ENCODE measurements at regions not wholly inside any gene's neighbourhood (a gene's known extent, or its start where the extent isn't known, plus 50 kb on each side); places are given as distances from the start of the nearest gene placed in this dataset.
"Not testable (repeated sequence)": the region's sequence is repeated elsewhere in the genome, so short reads cannot be mapped to it uniquely, and the experiment has no call there.

GRCh38 chr4:138595171-138595570 is 353.0 kb upstream of the SLC7A11 start:
- Mint-ChIP-seq H3K27ac (no peak overlapping the region), H3K27me3 (no peaks in the 10 kb centered on the region), H3K4me1 (ENCODE audit: low read depth) (peaks cover 6% of the 10 kb centered on the region), H3K4me3 (ENCODE audit: low read depth) (no peak overlapping the region), H3K36me3 (ENCODE audit: insufficient read depth) (no peaks in the 10 kb centered on the region), H3K9me3 (ENCODE audit: low read depth) (no peaks in the 10 kb centered on the region)
- TF ChIP-seq, protein P1, sequence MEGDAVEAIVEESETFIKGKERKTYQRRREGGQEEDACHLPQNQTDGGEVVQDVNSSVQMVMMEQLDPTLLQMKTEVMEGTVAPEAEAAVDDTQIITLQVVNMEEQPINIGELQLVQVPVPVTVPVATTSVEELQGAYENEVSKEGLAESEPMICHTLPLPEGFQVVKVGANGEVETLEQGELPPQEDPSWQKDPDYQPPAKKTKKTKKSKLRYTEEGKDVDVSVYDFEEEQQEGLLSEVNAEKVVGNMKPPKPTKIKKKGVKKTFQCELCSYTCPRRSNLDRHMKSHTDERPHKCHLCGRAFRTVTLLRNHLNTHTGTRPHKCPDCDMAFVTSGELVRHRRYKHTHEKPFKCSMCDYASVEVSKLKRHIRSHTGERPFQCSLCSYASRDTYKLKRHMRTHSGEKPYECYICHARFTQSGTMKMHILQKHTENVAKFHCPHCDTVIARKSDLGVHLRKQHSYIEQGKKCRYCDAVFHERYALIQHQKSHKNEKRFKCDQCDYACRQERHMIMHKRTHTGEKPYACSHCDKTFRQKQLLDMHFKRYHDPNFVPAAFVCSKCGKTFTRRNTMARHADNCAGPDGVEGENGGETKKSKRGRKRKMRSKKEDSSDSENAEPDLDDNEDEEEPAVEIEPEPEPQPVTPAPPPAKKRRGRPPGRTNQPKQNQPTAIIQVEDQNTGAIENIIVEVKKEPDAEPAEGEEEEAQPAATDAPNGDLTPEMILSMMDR (IDR thresholded peaks at IDR 0.05; ENCODE audit: unreplicated experiment), result no peak
- no peak for DNase-seq (ENCODE audit: low spot score, unreplicated experiment)

DNA sequence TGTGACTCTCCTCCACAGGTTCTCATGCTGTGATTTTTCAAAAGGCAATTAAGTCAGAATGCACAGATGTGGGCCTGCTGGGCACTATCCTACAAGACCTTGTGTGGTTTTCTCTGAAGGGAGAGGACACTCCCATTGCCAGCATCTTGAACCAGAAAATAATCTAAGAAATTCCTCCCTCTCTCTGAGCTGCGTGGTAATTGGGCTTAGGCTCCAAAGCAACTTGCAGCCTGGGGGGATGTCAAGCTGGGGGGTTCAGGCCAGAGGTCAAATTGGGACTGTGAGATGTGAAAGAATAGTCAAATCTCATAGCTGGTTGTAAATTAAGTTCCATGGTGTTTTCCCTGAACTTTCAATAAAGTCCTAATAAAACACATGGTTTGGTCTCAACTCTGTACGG is 350.6 kb upstream of the SLC7A11 start:
- no peak overlapping the region for H3K4me3 Mint-ChIP-seq (ENCODE audit: low read depth)
- H3K4me1 Mint-ChIP-seq (ENCODE audit: low read depth), result peaks cover 6% of the 10 kb centered on the region
- DNase-seq (ENCODE audit: low spot score, unreplicated experiment), result no peak
- no peaks in the 10 kb centered on the region for H3K9me3 Mint-ChIP-seq (ENCODE audit: low read depth)
- TF ChIP-seq, protein P1 (IDR thresholded peaks at IDR 0.05; ENCODE audit: unreplicated experiment), result no peak
- H3K27me3 Mint-ChIP-seq, result no peaks in the 10 kb centered on the region
- H3K27ac Mint-ChIP-seq, result no peak overlapping the region
- H3K36me3 Mint-ChIP-seq (ENCODE audit: insufficient read depth), result no peaks in the 10 kb centered on the region

DNA sequence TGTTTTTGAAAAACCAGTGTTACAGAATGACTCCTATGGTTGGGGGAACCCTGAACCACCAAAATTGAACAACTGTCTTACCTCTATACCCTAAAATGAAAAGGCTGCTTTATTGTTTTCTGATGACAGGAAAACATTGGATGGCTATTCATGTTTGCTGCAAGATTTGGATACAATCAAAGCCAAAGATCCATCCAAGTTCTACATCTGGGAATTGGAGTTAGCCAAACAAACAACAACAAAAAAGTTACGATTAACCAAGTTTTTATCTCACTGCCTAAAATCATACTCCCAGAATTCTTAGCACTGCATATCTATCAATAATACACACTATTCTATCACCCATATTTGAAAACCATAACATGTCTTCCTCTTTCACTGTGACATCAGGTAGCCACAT is 349.7 kb upstream of the SLC7A11 start:
- H3K27ac Mint-ChIP-seq, result no peak overlapping the region
- no peak for DNase-seq (ENCODE audit: low spot score, unreplicated experiment)
- no peak overlapping the region for H3K4me3 Mint-ChIP-seq (ENCODE audit: low read depth)
- TF ChIP-seq, protein P1 (IDR thresholded peaks at IDR 0.05; ENCODE audit: unreplicated experiment), result no peak
- H3K36me3 Mint-ChIP-seq (ENCODE audit: insufficient read depth), result no peaks in the 10 kb centered on the region
- H3K27me3 Mint-ChIP-seq, result no peaks in the 10 kb centered on the region
- peaks cover 3% of the 10 kb centered on the region for H3K9me3 Mint-ChIP-seq (ENCODE audit: low read depth)
- no peaks in the 10 kb centered on the region for H3K4me1 Mint-ChIP-seq (ENCODE audit: low read depth)

DNA sequence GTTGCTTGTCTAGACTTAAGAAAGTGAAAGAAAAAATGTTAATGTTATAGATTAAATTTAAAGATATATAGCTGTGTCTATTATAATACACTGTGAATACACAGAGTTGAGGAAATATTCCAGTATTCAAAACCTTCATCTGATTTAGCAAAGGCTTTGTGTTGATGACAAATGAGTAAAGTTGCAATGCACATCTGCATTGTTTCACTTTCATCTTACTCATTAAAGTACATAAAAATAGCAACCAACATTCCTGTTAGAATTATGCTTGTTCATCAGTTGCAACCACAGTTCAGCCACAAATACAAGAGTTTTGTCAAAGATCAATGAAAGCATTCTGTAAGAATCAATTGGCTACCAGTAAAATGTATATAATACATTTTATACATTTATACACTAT is 346.4 kb upstream of the SLC7A11 start:
- Mint-ChIP-seq H3K4me3 (ENCODE audit: low read depth) (no peak overlapping the region), H3K4me1 (ENCODE audit: low read depth) (no peaks in the 10 kb centered on the region), H3K9me3 (ENCODE audit: low read depth) (peaks cover 7% of the 10 kb centered on the region), H3K36me3 (ENCODE audit: insufficient read depth) (no peaks in the 10 kb centered on the region), H3K27ac (no peak overlapping the region), H3K27me3 (no peaks in the 10 kb centered on the region)
- no peak for DNase-seq (ENCODE audit: low spot score, unreplicated experiment)
- TF ChIP-seq, protein P1 (IDR thresholded peaks at IDR 0.05; ENCODE audit: unreplicated experiment), result no peak

DNA sequence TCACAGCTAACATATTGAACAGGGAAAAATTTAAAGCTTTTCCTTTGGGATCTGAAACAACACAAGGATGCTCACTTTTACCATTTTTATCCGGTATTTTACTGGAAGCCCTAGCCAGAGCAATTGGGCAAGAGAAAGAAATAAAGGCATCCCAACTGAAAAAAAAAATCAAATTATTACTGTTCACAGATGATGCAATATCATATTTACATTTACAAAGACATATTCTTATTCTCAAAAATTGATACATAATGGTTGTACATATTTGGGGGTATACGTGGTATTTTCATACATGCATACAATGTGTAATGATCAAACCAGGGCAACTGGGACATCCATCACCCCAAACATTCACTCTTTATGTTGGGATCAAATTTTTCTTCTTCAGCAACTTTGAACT is 337.0 kb upstream of the SLC7A11 start:
- no peaks in the 10 kb centered on the region for H3K36me3 Mint-ChIP-seq (ENCODE audit: insufficient read depth)

DNA sequence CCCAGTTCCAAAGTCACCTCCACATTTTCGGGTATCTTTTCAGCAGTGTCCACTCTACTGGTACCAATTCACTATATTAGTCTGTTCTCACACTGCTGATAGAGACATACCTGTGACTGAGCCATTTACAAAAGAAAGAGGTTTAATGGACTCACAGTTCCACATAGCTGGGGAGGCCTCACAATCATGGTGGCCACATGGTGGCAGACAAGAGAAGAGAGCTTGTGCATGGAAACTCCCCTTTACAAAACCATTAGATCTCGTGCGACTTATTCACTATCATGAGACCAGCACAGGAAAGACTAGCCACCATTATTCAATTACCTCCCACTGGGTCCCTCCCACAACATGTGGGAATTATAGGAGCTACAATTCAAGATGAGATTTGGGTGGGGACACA is 335.7 kb upstream of the SLC7A11 start:
- not testable (repeated sequence) for DNase-seq (ENCODE audit: low spot score, unreplicated experiment); H3K36me3 Mint-ChIP-seq (ENCODE audit: insufficient read depth); H3K4me3 Mint-ChIP-seq (ENCODE audit: low read depth); H3K4me1 Mint-ChIP-seq (ENCODE audit: low read depth); H3K27me3 Mint-ChIP-seq; H3K27ac Mint-ChIP-seq
- H3K9me3 Mint-ChIP-seq (ENCODE audit: low read depth), result peaks cover 16% of the 10 kb centered on the region

More for the DNA sequence above, 337.0 kb upstream of the SLC7A11 start:
- DNase-seq (ENCODE audit: low spot score, unreplicated experiment), result no peak
- no peaks in the 10 kb centered on the region for H3K27me3 Mint-ChIP-seq
- H3K27ac Mint-ChIP-seq, result no peak overlapping the region
- H3K4me3 Mint-ChIP-seq (ENCODE audit: low read depth), result no peak overlapping the region
- no peaks in the 10 kb centered on the region for H3K4me1 Mint-ChIP-seq (ENCODE audit: low read depth)
- TF ChIP-seq, protein P1 (IDR thresholded peaks at IDR 0.05; ENCODE audit: unreplicated experiment), result no peak
- peaks cover 16% of the 10 kb centered on the region for H3K9me3 Mint-ChIP-seq (ENCODE audit: low read depth)

Data from progenitor cell of endocrine pancreas (in vitro differentiated cells).